GM23338 (cell line): ENCODE measurements at regions not wholly inside any gene's neighbourhood (a gene's known extent, or its start where the extent isn't known, plus 50 kb on each side); places are given as distances from the start of the nearest gene placed in this dataset.

Experiments
- ATAC-seq: fragments of 200-7000 bp; cut with Tn5 transposase; 3 replicates; pipeline ENCODE4 v1.9.1; 2020
- DNase-seq: peaks from one replicate; pipeline ENCODE4 v3.0.0-alpha.2; 2015; ENCODE audit warnings: low spot score
- H2AFZ ChIP-seq: fragments of 200-600 bp; sonication (generic); 2 replicates; pipeline ENCODE4 v1.8.0; 2016; ENCODE audit warnings: antibody characterized with exemption, mild to moderate bottlenecking, moderate library complexity
- H3F3A ChIP-seq: fragments of 200-600 bp; sonication (generic); replicated peaks from 2 replicates; pipeline ENCODE4 v1.8.0; 2017; ENCODE audit warnings: antibody characterized with exemption, mixed run types, low read depth
- H3K27ac ChIP-seq: fragments of 200-600 bp; sonication (generic); 2 replicates; pipeline ENCODE4 v1.6.1; 2016; ENCODE audit warnings: low read depth
- H3K27me3 ChIP-seq: fragments of 200-600 bp; sonication (generic); 2 replicates; pipeline ENCODE4 v1.8.0; 2016; ENCODE audit warnings: mild to moderate bottlenecking, mixed run types, moderate library complexity; ENCODE audit not compliant: insufficient read depth
- H3K36me3 ChIP-seq: fragments of 200-600 bp; sonication (generic); 2 replicates; pipeline ENCODE4 v1.8.0; 2016; ENCODE audit warnings: mild to moderate bottlenecking; ENCODE audit not compliant: insufficient read depth
- H3K4me1 ChIP-seq: fragments of 200-600 bp; sonication (generic); 2 replicates; pipeline ENCODE4 v1.8.0; 2016; ENCODE audit warnings: mild to moderate bottlenecking, moderate library complexity; ENCODE audit not compliant: insufficient read depth
- H3K4me2 ChIP-seq: fragments of 200-600 bp; sonication (generic); 2 replicates; pipeline ENCODE4 v1.7.1; 2017; ENCODE audit warnings: mixed run types
- H3K4me3 ChIP-seq: fragments of 200-600 bp; sonication (generic); 2 replicates; pipeline ENCODE4 v1.6.1; 2016; ENCODE audit warnings: mixed run types
- H3K79me2 ChIP-seq: fragments of 200-600 bp; sonication (generic); replicated peaks from 2 replicates; pipeline ENCODE4 v1.8.0; 2017; ENCODE audit warnings: mild to moderate bottlenecking; ENCODE audit not compliant: insufficient read depth
- H3K9me2 ChIP-seq: fragments of 200-600 bp; sonication (generic); 2 replicates; pipeline ENCODE4 v1.8.0; 2017; ENCODE audit not compliant: insufficient read depth
- H4K20me1 ChIP-seq: fragments of 200-600 bp; sonication (generic); replicated peaks from 2 replicates; pipeline ENCODE4 v1.8.0; 2017; ENCODE audit warnings: mild to moderate bottlenecking; ENCODE audit not compliant: insufficient read depth
- H3K27ac Mint-ChIP-seq: 2 replicates; pipeline ENCODE4 v1.8.0; 2020; ENCODE audit warnings: inconsistent platforms, mild to moderate bottlenecking, moderate library complexity, mixed read lengths
- H3K27me3 Mint-ChIP-seq: 3 replicates; pipeline ENCODE4 v1.8.0; 2022; ENCODE audit warnings: low read depth, mild to moderate bottlenecking, moderate library complexity, mixed read lengths, inconsistent platforms; ENCODE audit not compliant: insufficient read depth, poor library complexity
- H3K36me3 Mint-ChIP-seq: 3 replicates; pipeline ENCODE4 v1.8.0; 2021; ENCODE audit warnings: low read depth, mild to moderate bottlenecking, inconsistent platforms, moderate library complexity, mixed read lengths
- H3K4me1 Mint-ChIP-seq: 3 replicates; pipeline ENCODE4 v1.8.0; 2020; ENCODE audit warnings: mild to moderate bottlenecking, inconsistent platforms, mixed read lengths
- H3K4me3 Mint-ChIP-seq: 3 replicates; pipeline ENCODE4 v1.8.0; 2021; ENCODE audit warnings: moderate library complexity, mild to moderate bottlenecking, inconsistent platforms, mixed read lengths
- H3K9me3 Mint-ChIP-seq: 3 replicates; pipeline ENCODE4 v1.8.0; 2020; ENCODE audit warnings: moderate library complexity, mild to moderate bottlenecking, inconsistent platforms, mixed read lengths
- CREB1 ChIP-seq: fragments of 250-450 bp; sonication (Bioruptor Pico); IDR thresholded peaks from 2 replicates; pipeline ENCODE4 v1.5.0; 2020; ENCODE audit warnings: low read depth, mild to moderate bottlenecking, moderate library complexity
- ETS1 ChIP-seq: IDR thresholded peaks from 2 replicates; pipeline ENCODE4 v1.6.1; 2016; ENCODE audit warnings: antibody characterized with exemption
- EZH2 ChIP-seq: fragments of 200-600 bp; sonication (generic); IDR thresholded peaks from one replicate; pipeline ENCODE4 v1.8.0; 2017; ENCODE audit warnings: antibody characterized with exemption, mild to moderate bottlenecking, low read depth; ENCODE audit not compliant: unreplicated experiment
- EZH2phosphoT487 ChIP-seq: fragments of 200-600 bp; sonication (generic); IDR thresholded peaks from one replicate; pipeline ENCODE4 v1.8.1; 2018; ENCODE audit warnings: antibody characterized with exemption; ENCODE audit not compliant: unreplicated experiment
- JUNB ChIP-seq: IDR thresholded peaks from one replicate; pipeline ENCODE4 v1.6.1; 2016; ENCODE audit warnings: antibody characterized with exemption; ENCODE audit not compliant: unreplicated experiment
- NANOG ChIP-seq: IDR thresholded peaks from 2 replicates; pipeline ENCODE4 v1.6.1; 2016; ENCODE audit warnings: antibody characterized with exemption, borderline replicate concordance
- POLR2AphosphoS5 ChIP-seq: IDR thresholded peaks from 2 replicates; pipeline ENCODE4 v1.6.1; 2016; ENCODE audit warnings: antibody characterized with exemption, low read depth
- STAT1 ChIP-seq: IDR thresholded peaks from one replicate; pipeline ENCODE4 v1.6.1; 2016; ENCODE audit warnings: antibody characterized with exemption; ENCODE audit not compliant: unreplicated experiment
- ZNF114 ChIP-seq: fragments of 250-450 bp; sonication (Bioruptor Pico); IDR thresholded peaks from 2 replicates; pipeline ENCODE4 v1.5.0; 2020; ENCODE audit warnings: mild to moderate bottlenecking, moderate library complexity
- ZNF331 ChIP-seq: fragments of 250-450 bp; sonication (Bioruptor Pico); IDR thresholded peaks from 2 replicates; pipeline ENCODE4 v1.5.0; 2020; ENCODE audit warnings: low read depth, mild to moderate bottlenecking, moderate library complexity
- TF ChIP-seq, protein P1 (sequence below): IDR thresholded peaks from one replicate; pipeline ENCODE4 v1.6.1; 2018; ENCODE audit warnings: antibody characterized with exemption; ENCODE audit not compliant: unreplicated experiment
- TF ChIP-seq, protein P2 (sequence below): fragments of 250-450 bp; sonication (Bioruptor Pico); IDR thresholded peaks from 2 replicates; pipeline ENCODE4 v1.5.0; 2020; ENCODE audit warnings: mild to moderate bottlenecking, moderate library complexity

DNA sequence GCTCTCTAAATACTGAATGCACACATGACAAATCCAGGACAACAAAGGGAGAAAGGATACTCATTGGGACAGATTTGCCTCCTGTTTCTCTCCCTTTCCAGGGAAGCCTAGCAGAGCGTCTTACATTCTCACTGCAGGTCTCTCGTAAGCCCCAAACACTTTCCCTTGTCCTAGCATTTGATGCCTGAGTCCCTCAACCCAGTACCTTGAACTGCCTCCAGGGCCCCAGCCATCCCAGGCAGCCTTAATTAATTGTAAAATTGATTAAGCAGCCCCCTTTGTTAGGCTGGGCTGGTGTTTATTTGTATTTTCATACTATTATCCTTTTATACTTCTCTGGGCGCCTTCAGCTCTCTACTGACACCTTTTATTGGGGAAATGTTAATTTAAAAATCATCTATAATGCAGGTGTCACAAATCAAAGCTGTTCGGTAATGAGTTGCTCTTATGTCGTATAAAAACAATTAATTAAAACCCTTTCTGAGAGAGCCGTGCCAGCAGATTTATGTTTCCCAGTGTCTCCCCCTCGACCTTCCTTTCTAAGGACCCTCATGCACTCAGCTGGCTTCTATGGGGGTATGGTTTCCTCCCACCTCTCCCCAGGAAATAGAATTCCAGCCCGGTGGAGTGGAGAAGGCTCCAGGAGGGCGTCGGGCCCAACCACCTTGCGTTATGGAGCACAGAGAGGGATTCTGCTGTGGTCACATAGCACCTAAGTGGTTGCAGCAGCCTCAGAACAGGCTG is 243.8 kb downstream of the RPS24 start (continued):
- TF ChIP-seq, protein P1, sequence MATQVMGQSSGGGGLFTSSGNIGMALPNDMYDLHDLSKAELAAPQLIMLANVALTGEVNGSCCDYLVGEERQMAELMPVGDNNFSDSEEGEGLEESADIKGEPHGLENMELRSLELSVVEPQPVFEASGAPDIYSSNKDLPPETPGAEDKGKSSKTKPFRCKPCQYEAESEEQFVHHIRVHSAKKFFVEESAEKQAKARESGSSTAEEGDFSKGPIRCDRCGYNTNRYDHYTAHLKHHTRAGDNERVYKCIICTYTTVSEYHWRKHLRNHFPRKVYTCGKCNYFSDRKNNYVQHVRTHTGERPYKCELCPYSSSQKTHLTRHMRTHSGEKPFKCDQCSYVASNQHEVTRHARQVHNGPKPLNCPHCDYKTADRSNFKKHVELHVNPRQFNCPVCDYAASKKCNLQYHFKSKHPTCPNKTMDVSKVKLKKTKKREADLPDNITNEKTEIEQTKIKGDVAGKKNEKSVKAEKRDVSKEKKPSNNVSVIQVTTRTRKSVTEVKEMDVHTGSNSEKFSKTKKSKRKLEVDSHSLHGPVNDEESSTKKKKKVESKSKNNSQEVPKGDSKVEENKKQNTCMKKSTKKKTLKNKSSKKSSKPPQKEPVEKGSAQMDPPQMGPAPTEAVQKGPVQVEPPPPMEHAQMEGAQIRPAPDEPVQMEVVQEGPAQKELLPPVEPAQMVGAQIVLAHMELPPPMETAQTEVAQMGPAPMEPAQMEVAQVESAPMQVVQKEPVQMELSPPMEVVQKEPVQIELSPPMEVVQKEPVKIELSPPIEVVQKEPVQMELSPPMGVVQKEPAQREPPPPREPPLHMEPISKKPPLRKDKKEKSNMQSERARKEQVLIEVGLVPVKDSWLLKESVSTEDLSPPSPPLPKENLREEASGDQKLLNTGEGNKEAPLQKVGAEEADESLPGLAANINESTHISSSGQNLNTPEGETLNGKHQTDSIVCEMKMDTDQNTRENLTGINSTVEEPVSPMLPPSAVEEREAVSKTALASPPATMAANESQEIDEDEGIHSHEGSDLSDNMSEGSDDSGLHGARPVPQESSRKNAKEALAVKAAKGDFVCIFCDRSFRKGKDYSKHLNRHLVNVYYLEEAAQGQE: no peak
- no peak for TF ChIP-seq ZNF114 (CRISPR knock-in tag)
- no peak for TF ChIP-seq ZNF331 (CRISPR knock-in tag)

DNA sequence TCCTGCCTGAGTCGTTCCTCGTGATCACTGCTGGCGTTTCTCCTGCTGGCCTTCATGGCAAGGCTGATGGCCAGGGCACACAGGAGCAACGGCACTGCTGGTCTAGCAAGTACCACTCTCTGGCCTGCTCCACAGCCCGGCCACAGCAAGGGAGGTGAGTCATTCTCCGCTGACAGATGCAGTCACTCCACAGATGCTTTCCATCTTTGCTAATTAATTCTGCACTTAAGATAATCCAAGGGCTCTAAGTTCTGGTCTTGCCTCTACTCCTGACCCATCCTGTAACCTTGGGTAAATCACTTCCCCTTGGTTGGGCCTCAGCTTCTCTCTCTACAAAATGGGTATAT is 244.4 kb downstream of the RPS24 start:
- no peak overlapping the region for H3K27ac Mint-ChIP-seq
- Histone ChIP-seq H3K27ac (no peak overlapping the region), H3K9me2 (peaks cover 14% of the 10 kb centered on the region; the same call in 1 of the 2 replicates), H3K4me3 (no peak overlapping the region), H3K4me1 (peaks cover 6% of the 10 kb centered on the region), H3K27me3 (no peaks in the 10 kb centered on the region), H3F3A (no peaks in the 10 kb centered on the region), H3K4me2 (no peak overlapping the region), H4K20me1 (no peaks in the 10 kb centered on the region), H2AFZ (no peak overlapping the region), H3K36me3 (no peaks in the 10 kb centered on the region), H3K79me2 (no peaks in the 10 kb centered on the region)
- no peaks in the 10 kb centered on the region for H3K9me3 Mint-ChIP-seq
- peaks cover 1% of the 10 kb centered on the region for H3K27me3 Mint-ChIP-seq
- DNase-seq: no peak
- H3K36me3 Mint-ChIP-seq: no peaks in the 10 kb centered on the region
- H3K4me3 Mint-ChIP-seq: no peak overlapping the region
- no peak for ATAC-seq
- peaks cover 14% of the 10 kb centered on the region for H3K4me1 Mint-ChIP-seq
- TF ChIP-seq ETS1 (no peak), ZNF331 (CRISPR knock-in tag) (no peak), STAT1 (no peak), EZH2 (no peak), POLR2AphosphoS5 (no peak), CREB1 (no peak), EZH2phosphoT487 (no peak), JUNB (no peak), ZNF114 (CRISPR knock-in tag) (no peak), NANOG (no peak)
- TF ChIP-seq, protein P2, sequence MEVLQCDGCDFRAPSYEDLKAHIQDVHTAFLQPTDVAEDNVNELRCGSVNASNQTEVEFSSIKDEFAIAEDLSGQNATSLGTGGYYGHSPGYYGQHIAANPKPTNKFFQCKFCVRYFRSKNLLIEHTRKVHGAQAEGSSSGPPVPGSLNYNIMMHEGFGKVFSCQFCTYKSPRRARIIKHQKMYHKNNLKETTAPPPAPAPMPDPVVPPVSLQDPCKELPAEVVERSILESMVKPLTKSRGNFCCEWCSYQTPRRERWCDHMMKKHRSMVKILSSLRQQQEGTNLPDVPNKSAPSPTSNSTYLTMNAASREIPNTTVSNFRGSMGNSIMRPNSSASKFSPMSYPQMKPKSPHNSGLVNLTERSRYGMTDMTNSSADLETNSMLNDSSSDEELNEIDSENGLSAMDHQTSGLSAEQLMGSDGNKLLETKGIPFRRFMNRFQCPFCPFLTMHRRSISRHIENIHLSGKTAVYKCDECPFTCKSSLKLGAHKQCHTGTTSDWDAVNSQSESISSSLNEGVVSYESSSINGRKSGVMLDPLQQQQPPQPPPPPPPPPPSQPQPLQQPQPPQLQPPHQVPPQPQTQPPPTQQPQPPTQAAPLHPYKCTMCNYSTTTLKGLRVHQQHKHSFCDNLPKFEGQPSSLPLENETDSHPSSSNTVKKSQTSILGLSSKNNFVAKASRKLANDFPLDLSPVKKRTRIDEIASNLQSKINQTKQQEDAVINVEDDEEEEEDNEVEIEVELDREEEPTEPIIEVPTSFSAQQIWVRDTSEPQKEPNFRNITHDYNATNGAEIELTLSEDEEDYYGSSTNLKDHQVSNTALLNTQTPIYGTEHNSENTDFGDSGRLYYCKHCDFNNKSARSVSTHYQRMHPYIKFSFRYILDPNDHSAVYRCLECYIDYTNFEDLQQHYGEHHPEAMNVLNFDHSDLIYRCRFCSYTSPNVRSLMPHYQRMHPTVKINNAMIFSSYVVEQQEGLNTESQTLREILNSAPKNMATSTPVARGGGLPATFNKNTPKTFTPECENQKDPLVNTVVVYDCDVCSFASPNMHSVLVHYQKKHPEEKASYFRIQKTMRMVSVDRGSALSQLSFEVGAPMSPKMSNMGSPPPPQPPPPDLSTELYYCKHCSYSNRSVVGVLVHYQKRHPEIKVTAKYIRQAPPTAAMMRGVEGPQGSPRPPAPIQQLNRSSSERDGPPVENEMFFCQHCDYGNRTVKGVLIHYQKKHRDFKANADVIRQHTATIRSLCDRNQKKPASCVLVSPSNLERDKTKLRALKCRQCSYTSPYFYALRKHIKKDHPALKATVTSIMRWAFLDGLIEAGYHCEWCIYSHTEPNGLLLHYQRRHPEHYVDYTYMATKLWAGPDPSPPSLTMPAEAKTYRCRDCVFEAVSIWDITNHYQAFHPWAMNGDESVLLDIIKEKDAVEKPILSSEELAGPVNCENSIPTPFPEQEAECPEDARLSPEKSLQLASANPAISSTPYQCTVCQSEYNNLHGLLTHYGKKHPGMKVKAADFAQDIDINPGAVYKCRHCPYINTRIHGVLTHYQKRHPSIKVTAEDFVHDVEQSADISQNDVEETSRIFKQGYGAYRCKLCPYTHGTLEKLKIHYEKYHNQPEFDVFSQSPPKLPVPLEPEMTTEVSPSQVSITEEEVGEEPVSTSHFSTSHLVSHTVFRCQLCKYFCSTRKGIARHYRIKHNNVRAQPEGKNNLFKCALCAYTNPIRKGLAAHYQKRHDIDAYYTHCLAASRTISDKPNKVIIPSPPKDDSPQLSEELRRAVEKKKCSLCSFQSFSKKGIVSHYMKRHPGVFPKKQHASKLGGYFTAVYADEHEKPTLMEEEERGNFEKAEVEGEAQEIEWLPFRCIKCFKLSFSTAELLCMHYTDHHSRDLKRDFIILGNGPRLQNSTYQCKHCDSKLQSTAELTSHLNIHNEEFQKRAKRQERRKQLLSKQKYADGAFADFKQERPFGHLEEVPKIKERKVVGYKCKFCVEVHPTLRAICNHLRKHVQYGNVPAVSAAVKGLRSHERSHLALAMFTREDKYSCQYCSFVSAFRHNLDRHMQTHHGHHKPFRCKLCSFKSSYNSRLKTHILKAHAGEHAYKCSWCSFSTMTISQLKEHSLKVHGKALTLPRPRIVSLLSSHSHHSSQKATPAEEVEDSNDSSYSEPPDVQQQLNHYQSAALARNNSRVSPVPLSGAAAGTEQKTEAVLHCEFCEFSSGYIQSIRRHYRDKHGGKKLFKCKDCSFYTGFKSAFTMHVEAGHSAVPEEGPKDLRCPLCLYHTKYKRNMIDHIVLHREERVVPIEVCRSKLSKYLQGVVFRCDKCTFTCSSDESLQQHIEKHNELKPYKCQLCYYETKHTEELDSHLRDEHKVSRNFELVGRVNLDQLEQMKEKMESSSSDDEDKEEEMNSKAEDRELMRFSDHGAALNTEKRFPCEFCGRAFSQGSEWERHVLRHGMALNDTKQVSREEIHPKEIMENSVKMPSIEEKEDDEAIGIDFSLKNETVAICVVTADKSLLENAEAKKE: no peak
